HG03095 (cell line): ENCODE measurements at regions not wholly inside any gene's neighbourhood (a gene's known extent, or its start where the extent isn't known, plus 50 kb on each side); places are given as distances from the start of the nearest gene placed in this dataset.
"Not testable (repeated sequence)": the region's sequence is repeated elsewhere in the genome, so short reads cannot be mapped to it uniquely, and the experiment has no call there.

Source experiments
- ATAC-seq: cut with Tn5 transposase; IDR thresholded peaks from one replicate; pipeline ENCODE4 v1.9.1; 2021; ENCODE audit warnings: moderate library complexity; ENCODE audit not compliant: unreplicated experiment

DNA sequence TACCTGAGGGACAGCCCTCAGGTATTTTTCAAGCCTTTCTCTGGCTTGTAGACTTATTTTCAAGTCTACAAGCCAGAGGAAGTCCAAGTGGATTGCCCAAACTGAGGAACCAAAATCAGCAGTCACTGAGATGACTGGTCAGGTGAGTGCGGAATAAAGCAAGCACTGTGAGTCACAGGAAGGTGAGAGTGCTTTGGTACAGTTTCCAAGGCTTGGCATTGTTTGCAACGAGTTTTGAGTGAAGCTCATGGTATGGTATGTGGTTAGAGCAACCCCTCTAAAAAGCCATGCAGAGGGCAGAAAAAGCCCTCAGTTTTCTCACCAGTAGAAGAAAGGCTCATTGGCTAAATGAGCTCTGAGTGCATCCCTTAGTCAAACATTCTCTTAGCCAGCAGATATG lies 112.8 kb upstream of the EOLA2 start:
- no peak for ATAC-seq

DNA sequence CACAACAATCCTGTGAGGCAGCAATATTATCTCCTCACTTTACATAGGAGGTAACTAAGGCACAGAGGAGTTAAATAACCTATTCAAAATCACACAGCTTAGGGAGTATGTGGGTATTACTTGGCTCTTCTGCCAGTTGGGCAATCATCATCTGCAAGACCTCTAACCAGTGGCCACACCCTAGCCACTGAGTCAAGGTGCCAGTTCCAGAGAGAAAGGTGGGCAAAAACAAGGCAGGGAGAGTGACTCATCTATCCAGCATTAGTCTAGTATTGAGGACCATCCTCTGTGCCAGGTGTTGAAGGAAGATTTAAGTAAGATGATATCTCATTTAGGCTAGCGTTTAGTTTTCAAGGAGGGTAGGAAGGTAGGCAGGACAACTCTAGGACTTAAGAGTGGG lies 113.9 kb upstream of the EOLA2 start:
- no peak for ATAC-seq

- ATAC-seq: no peak
Observed at GRCh38 chrX:150058728-150059127, 120.4 kb upstream of the EOLA2 start.

DNA sequence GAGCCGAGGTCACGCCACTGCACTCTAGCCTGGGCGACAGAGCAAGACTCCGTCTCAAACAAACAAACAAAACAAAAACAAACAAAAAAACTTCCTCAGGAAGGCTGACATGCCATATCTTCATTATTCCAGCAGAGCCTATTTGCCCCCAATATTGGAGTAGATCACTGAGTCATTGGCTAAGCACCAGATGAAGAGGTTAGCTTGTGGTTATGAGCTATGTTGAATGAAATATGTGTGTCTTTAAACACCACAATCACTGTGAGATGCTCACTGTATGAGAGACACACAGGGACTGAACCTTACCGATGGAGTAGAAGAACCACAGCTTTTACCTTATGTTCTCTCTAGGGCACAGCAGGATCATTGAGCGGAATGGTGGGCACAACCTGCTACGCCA lies 122.1 kb upstream of the EOLA2 start:
- ATAC-seq: no peak

- ATAC-seq: no peak
Observed at GRCh38 chrX:150062292-150063137, 124.2 kb upstream of the EOLA2 start.

GRCh38 chrX:150063138-150063518 lies 124.8 kb upstream of the EOLA2 start:
- ATAC-seq: no peak

- no peak for ATAC-seq
Observed at GRCh38 chrX:150063674-150064073, 125.4 kb upstream of the EOLA2 start.

GRCh38 chrX:150074175-150074574 lies 135.9 kb upstream of the EOLA2 start:
- no peak for ATAC-seq

DNA sequence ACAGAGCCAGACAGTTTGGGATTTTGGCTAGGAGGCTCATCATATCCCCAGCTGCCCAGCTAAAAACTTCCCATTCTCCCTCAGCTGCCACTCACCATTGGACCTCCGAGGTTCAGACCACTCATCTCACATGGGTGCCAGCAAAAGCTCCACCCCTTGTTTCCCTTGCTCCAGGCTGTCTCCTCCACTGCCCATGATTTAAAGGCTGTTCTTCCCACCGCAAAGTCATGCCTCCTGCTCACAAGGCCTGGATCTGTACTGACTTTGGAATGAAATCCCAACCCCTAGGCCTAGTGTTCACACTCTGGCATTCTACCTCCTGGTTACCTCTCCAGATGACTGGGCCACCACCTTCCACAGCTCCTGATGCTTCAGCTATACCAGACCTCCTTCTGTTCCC lies 142.2 kb upstream of the EOLA2 start:
- no peak for ATAC-seq

- no peak for ATAC-seq
Observed at GRCh38 chrX:150081076-150081475, 142.8 kb upstream of the EOLA2 start.

DNA sequence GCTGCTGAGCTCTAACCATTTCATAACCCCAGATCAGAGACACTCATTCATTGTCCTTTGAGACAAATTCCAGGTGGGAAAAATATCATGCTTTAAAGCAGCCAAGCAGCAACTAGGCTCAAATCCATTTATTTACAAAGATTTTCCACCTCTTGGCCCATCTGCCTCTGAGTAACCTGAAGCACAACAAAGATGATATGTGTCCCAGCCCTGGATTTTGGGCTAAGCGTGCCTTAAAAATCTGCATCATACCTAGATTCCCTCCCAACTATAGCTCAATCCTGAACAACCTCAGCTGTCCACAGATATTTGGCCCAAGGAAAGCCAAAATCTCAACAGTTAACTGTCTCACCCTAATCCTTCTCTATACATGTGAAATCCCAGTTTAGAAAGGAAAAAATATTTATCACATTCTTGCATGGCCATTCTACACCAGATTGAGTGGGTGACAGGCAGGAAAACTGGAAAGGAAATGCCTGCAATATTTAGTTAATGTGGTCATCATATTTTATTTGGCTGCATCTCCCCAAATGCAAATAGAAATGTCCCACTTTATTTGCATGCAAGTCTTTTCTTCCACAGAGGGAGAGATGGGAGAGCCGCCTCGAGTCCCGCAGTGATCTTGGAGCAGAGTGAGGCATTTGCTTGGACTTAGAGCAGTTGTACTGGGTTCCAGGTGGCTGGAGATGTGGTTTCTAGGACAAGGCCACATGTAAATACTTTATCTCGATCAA lies 146.4 kb upstream of the EOLA2 start:
- no peak for ATAC-seq

GRCh38 chrX:150085881-150086280 lies 147.6 kb upstream of the EOLA2 start:
- no peak for ATAC-seq

DNA sequence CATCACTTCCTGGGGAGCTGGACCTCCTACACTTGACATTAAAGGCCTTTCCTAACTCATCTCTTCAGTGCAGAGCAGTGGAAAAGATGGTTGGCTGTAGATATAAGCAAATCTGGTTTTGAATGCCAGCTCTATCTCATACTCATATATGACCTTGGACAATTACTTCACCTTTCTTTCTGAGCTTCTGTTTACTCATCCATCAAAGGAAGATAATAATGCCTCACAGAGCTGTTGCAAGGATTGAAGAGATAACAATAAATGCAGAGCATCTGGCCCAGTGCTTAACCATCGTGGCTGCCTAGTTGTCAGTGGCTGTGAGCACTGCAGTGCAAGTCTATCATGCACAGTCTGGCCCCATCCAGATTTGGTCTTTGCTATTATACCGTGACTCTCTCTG lies 148.1 kb upstream of the EOLA2 start:
- no peak for ATAC-seq

- no peak for ATAC-seq
Observed at GRCh38 chrX:150087612-150088011, 149.3 kb upstream of the EOLA2 start.

- no peak for ATAC-seq
Observed at GRCh38 chrX:150088042-150088441, 149.8 kb upstream of the EOLA2 start.

- no peak for ATAC-seq
Observed at GRCh38 chrX:150088766-150089518, 150.7 kb upstream of the EOLA2 start.

DNA sequence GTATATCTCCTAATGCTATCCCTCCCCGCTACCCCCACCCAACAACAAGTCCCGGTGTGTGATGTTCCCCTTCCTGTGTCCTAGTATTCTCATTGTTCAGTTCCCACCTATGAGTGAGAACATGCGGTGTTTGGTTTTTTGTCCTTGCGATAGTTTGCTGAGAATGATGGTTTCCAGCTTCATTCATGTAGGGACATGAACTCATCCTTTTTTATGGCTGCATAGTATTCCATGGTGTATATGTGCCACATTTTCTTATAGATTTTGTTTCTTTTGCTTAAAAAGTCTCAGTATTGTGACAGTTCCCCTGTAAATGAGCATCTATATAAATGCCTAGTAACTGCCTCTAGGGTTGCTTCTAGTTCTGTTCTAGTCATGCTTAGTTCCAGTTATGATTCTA lies 153.0 kb upstream of the EOLA2 start:
- ATAC-seq: not testable (repeated sequence)

DNA sequence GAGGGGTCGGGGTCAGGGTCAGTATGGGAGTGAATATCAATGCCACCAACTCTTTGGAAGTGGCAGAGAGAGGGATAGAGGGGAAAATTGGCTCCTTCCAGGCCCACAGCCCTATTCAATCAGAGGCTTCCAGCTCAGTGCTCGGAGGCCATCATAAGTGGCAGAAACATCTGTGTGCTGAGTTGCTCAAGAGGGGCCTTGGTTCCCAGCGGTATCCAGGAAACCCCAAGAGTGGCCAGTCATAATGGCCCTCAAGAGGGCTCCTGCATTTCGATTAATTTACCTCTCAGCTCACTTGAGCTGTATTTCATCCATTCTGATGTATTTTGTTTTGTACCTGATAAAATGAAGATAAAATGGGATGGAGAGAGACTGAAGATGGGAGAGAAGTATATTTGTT lies 154.3 kb upstream of the EOLA2 start:
- no peak for ATAC-seq

DNA sequence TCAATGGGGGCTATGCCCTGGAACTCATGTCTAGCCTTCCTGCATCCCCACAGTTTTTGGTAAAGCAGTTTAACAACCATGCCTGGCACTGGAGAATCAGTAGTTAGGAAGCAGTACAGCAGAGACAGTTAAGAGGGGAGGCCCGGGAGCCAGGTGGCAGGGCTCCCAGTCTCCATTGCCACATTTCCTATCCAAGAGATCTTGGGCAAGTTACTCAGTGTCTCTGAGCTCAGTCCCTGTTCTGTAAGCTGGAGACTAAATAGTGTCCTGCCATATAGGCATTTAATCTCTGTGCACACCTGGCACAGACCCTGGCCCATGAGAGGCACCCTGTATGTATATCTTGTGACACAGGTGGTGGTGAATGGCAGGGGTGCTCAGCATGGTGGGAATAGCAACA lies 156.1 kb upstream of the EOLA2 start:
- ATAC-seq: no peak

GRCh38 chrX:150094996-150095395 lies 156.7 kb upstream of the EOLA2 start:
- ATAC-seq: no peak

- ATAC-seq: no peak
Observed at GRCh38 chrX:150099316-150099715, 161.0 kb upstream of the EOLA2 start.

DNA sequence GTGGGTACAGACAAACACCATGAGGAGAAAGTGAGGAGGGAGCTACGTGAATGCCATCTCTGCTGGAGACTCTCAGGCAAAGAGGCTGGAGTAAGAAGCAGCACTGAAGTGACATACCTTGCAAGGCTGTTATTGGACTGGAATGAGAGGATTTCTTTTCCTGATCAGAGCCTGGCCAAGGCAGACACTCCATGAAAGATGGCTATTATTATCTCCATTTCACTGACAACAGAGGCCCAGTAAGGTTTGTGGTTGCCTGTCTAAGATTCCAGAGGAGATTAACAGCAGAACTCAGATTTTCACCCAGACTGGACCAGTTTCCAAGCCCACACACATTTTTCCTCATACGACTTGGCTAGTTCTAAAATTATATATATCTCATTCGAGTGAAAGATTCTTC lies 162.0 kb upstream of the EOLA2 start:
- no peak for ATAC-seq
